ENCODE measurements at regions not wholly inside any gene's neighbourhood (a gene's known extent, or its start where the extent isn't known, plus 50 kb on each side); places are given as distances from the start of the nearest gene placed in this dataset.

- H3K9me3 ChIP-seq (ENCODE audit: control extremely low read depth in 1 of 3, control insufficient read depth in 2 of 3, insufficient read depth in 1 of 3, low read length in 2 of 3) = no peaks in the 10 kb centered on the region
Measured at GRCh38 chr14:22409006-22409405, 180.0 kb downstream of the DAD1 start.

DNA sequence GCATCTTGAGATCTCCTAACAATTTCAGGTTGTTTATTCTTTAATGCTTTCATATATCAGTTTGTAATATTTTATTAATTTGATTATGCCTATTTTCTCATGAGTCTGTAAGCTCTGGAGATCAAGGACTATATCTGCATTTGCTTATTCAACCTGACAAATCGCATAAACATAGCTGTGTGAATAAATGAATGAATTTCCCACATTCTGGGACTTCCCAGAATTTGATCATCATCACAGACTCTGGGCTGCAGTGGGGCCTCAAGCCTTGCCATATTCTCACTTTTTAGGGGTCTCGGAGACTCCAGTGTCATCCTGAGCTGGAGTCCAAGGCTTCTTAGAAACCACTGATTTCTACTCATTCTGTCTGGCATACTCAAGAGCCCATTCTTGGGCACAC, 180.5 kb downstream of the DAD1 start:
- ChIA-PET CTCF (interaction anchor here (0.9 to 1.2 kb wide), 3 partner anchors 17 to 386 kb away, joined by 3 to 4 read pairs (median 3); no protein-coding TSS in a partner anchor), POLR2A (no interaction called here)
- Histone ChIP-seq H3K79me2 (ENCODE audit: control insufficient read depth, insufficient read depth, low read length) (no peaks in the 10 kb centered on the region), H3K9ac (ENCODE audit: low read length) (no peak overlapping the region), H3K4me1 (ENCODE audit: control insufficient read depth in 2 of 2, insufficient read depth in 2 of 2, low read length in 2 of 2) (no peaks in the 10 kb centered on the region), H3K4me2 (replicated peaks; ENCODE audit: low read depth, low read length, poor library complexity, severe bottlenecking) (no peak overlapping the region), H3K27me3 (replicated peaks in 1 of 4; ENCODE audit: control extremely low read depth in 1 of 4, control insufficient read depth in 3 of 4, insufficient read depth in 4 of 4, low read length in 3 of 4) (peaks cover 0 to 3% (median 0%) of the 10 kb centered on the region in 4 experiments), H2AFZ (ENCODE audit: insufficient read depth, low read depth, low read length, poor library complexity, severe bottlenecking) (no peak overlapping the region), H3K4me3 (ENCODE audit: control extremely low read depth in 1 of 5, extremely low read depth in 1 of 5, insufficient read depth in 1 of 5, low read depth in 2 of 5, low read length in 4 of 5) (no peak overlapping the region), H3K27ac (ENCODE audit: low read length in 2 of 2) (no peak overlapping the region), H3K9me3 (ENCODE audit: control extremely low read depth in 1 of 3, control insufficient read depth in 2 of 3, insufficient read depth in 1 of 3, low read length in 2 of 3) (no peaks in the 10 kb centered on the region), H3K36me3 (replicated peaks in 1 of 2; ENCODE audit: control extremely low read depth in 1 of 2, control insufficient read depth in 1 of 2, extremely low read depth in 1 of 2, insufficient read depth in 2 of 2, low read length in 1 of 2) (no peaks in the 10 kb centered on the region), H4K20me1 (ENCODE audit: control insufficient read depth, insufficient read depth, low read length, poor library complexity, severe bottlenecking) (no peaks in the 10 kb centered on the region)
- Mint-ChIP-seq H3K4me3 (no peak overlapping the region), H3K27me3 (peaks cover 9% of the 10 kb centered on the region), H3K9me3 (ENCODE audit: insufficient read depth) (no peaks in the 10 kb centered on the region), H3K27ac (no peak overlapping the region), H3K4me1 (no peaks in the 10 kb centered on the region)
- ATAC-seq (ENCODE audit: low read depth) (no peak), DNase-seq (no peak)
- intact Hi-C loops (cut with micrococcal nuclease) = no loop called here
- TF ChIP-seq CTCF (IDR thresholded peaks at IDR 0.05) = no peak
- no peak for TF ChIP-seq EZH2 (IDR thresholded peaks at IDR 0.05; ENCODE audit: borderline replicate concordance, insufficient read depth, low read depth, low read length, poor library complexity, severe bottlenecking)
- WGBS (ENCODE audit: insufficient coverage) = 100% methylated on average over 1 of the region's 2 CpGs

More at GRCh38 chr14:22409006-22409405, 180.0 kb downstream of the DAD1 start:
- Histone ChIP-seq H3K4me1 (ENCODE audit: control insufficient read depth in 2 of 2, insufficient read depth in 2 of 2, low read length in 2 of 2) (no peaks in the 10 kb centered on the region), H3K27me3 (replicated peaks in 1 of 4; ENCODE audit: control extremely low read depth in 1 of 4, control insufficient read depth in 3 of 4, insufficient read depth in 4 of 4, low read length in 3 of 4) (peaks cover 0 to 3% (median 0%) of the 10 kb centered on the region in 4 experiments), H3K36me3 (replicated peaks in 1 of 2; ENCODE audit: control extremely low read depth in 1 of 2, control insufficient read depth in 1 of 2, extremely low read depth in 1 of 2, insufficient read depth in 2 of 2, low read length in 1 of 2) (no peaks in the 10 kb centered on the region), H3K79me2 (ENCODE audit: control insufficient read depth, insufficient read depth, low read length) (no peaks in the 10 kb centered on the region), H3K4me2 (replicated peaks; ENCODE audit: low read depth, low read length, poor library complexity, severe bottlenecking) (no peak overlapping the region), H3K4me3 (ENCODE audit: control extremely low read depth in 1 of 5, extremely low read depth in 1 of 5, insufficient read depth in 1 of 5, low read depth in 2 of 5, low read length in 4 of 5) (no peak overlapping the region), H3K27ac (ENCODE audit: low read length in 2 of 2) (no peak overlapping the region), H4K20me1 (ENCODE audit: control insufficient read depth, insufficient read depth, low read length, poor library complexity, severe bottlenecking) (no peaks in the 10 kb centered on the region), H3K9ac (ENCODE audit: low read length) (no peak overlapping the region), H2AFZ (ENCODE audit: insufficient read depth, low read depth, low read length, poor library complexity, severe bottlenecking) (no peak overlapping the region)
- no peak for ATAC-seq (ENCODE audit: low read depth)
- CTCF ChIA-PET = interaction anchor here (0.9 to 1.2 kb wide), 3 partner anchors 17 to 386 kb away, joined by 3 to 4 read pairs (median 3); no protein-coding TSS in a partner anchor
- Mint-ChIP-seq H3K4me3 (no peak overlapping the region), H3K4me1 (no peaks in the 10 kb centered on the region), H3K27me3 (peaks cover 9% of the 10 kb centered on the region), H3K27ac (no peak overlapping the region), H3K9me3 (ENCODE audit: insufficient read depth) (no peaks in the 10 kb centered on the region)
- POLR2A ChIA-PET = no interaction called here
- no peak for DNase-seq
- TF ChIP-seq CTCF (IDR thresholded peaks at IDR 0.05) (no peak), EZH2 (IDR thresholded peaks at IDR 0.05; ENCODE audit: borderline replicate concordance, insufficient read depth, low read depth, low read length, poor library complexity, severe bottlenecking) (no peak)
- WGBS (ENCODE audit: insufficient coverage) = 100% methylated on average over 2 of the region's 3 CpGs
- intact Hi-C loops (cut with micrococcal nuclease) = no loop called here
